ENCODE measurements at regions not wholly inside any gene's neighbourhood (a gene's known extent, or its start where the extent isn't known, plus 50 kb on each side); places are given as distances from the start of the nearest gene placed in this dataset.

GRCh38 chr4:171668403-171668802 lies 144.8 kb upstream of the GALNTL6 start:
- Histone ChIP-seq H3K4me1 (no peaks in the 10 kb centered on the region), H3K9me3 (no peaks in the 10 kb centered on the region), H3K27me3 (no peaks in the 10 kb centered on the region), H3K4me3 (no peak overlapping the region), H3K27ac (no peak overlapping the region), H3K36me3 (no peaks in the 10 kb centered on the region)
- intact Hi-C loops (cut with DNase I), result no loop called here
- DNase-seq (ENCODE audit: extremely low spot score in 2 of 2), result no peak
- TF ChIP-seq, protein P1, sequence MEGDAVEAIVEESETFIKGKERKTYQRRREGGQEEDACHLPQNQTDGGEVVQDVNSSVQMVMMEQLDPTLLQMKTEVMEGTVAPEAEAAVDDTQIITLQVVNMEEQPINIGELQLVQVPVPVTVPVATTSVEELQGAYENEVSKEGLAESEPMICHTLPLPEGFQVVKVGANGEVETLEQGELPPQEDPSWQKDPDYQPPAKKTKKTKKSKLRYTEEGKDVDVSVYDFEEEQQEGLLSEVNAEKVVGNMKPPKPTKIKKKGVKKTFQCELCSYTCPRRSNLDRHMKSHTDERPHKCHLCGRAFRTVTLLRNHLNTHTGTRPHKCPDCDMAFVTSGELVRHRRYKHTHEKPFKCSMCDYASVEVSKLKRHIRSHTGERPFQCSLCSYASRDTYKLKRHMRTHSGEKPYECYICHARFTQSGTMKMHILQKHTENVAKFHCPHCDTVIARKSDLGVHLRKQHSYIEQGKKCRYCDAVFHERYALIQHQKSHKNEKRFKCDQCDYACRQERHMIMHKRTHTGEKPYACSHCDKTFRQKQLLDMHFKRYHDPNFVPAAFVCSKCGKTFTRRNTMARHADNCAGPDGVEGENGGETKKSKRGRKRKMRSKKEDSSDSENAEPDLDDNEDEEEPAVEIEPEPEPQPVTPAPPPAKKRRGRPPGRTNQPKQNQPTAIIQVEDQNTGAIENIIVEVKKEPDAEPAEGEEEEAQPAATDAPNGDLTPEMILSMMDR (IDR thresholded peaks at IDR 0.05), result no peak
- TF ChIP-seq POLR2A (IDR thresholded peaks at IDR 0.05), result no peak
- TF ChIP-seq POLR2AphosphoS5 (IDR thresholded peaks at IDR 0.05; ENCODE audit: insufficient read depth in 1 of 2, low read depth in 1 of 2), result no peak

- Histone ChIP-seq H3K9me3 (no peaks in the 10 kb centered on the region), H3K36me3 (no peaks in the 10 kb centered on the region), H3K27me3 (no peaks in the 10 kb centered on the region), H3K27ac (no peak overlapping the region), H3K4me1 (no peaks in the 10 kb centered on the region), H3K4me3 (no peak overlapping the region)
- no peak for DNase-seq (ENCODE audit: extremely low spot score in 2 of 2)
- TF ChIP-seq, protein P1 (IDR thresholded peaks at IDR 0.05), result no peak
- no peak for TF ChIP-seq POLR2AphosphoS5 (IDR thresholded peaks at IDR 0.05; ENCODE audit: insufficient read depth in 1 of 2, low read depth in 1 of 2)
- no peak for TF ChIP-seq POLR2A (IDR thresholded peaks at IDR 0.05)
- intact Hi-C loops (cut with DNase I), result no loop called here
Observed at GRCh38 chr4:171667906-171668305, 145.3 kb upstream of the GALNTL6 start.

- H3K36me3 ChIP-seq, result no peaks in the 10 kb centered on the region
- H3K4me1 ChIP-seq, result no peaks in the 10 kb centered on the region
- intact Hi-C loops (cut with DNase I), result no loop called here
- no peak overlapping the region for H3K27ac ChIP-seq
- no peaks in the 10 kb centered on the region for H3K27me3 ChIP-seq
- TF ChIP-seq, protein P1 (IDR thresholded peaks at IDR 0.05), result no peak
- TF ChIP-seq POLR2AphosphoS5 (IDR thresholded peaks at IDR 0.05; ENCODE audit: insufficient read depth in 1 of 2, low read depth in 1 of 2) (no peak), POLR2A (IDR thresholded peaks at IDR 0.05) (no peak)
- no peak overlapping the region for H3K4me3 ChIP-seq
- DNase-seq (ENCODE audit: extremely low spot score in 2 of 2), result no peak
- no peaks in the 10 kb centered on the region for H3K9me3 ChIP-seq
Observed at GRCh38 chr4:171651071-171651470, 162.1 kb upstream of the GALNTL6 start.

DNA sequence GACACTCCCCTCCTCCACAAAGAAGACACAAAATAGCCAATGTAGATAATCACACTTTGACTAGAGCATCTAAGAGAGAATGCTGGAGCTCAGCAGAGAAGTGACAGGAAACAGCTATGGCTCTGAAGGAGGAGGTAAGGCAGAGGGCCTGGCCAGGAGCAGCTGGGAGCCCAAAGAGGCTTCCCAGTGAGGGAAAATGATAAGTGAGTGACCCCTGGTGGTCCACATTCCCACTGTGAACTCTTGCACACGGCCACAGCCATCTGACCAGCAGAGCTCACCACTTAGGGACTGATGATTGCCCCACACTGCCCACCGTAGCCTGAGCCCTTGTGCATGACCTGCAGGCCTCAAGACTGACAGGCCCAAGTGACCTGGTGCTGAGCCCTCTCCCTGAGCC lies 162.7 kb upstream of the GALNTL6 start:
- TF ChIP-seq, protein P1 (IDR thresholded peaks at IDR 0.05), result no peak
- TF ChIP-seq POLR2AphosphoS5 (IDR thresholded peaks at IDR 0.05; ENCODE audit: insufficient read depth in 1 of 2, low read depth in 1 of 2) (no peak), POLR2A (IDR thresholded peaks at IDR 0.05) (no peak)
- no peaks in the 10 kb centered on the region for H3K9me3 ChIP-seq
- no peaks in the 10 kb centered on the region for H3K27me3 ChIP-seq
- H3K4me1 ChIP-seq, result no peaks in the 10 kb centered on the region
- no peak overlapping the region for H3K27ac ChIP-seq
- no peak overlapping the region for H3K4me3 ChIP-seq
- intact Hi-C loops (cut with DNase I), result no loop called here
- no peaks in the 10 kb centered on the region for H3K36me3 ChIP-seq
- no peak for DNase-seq (ENCODE audit: extremely low spot score in 2 of 2)

- intact Hi-C loops (cut with DNase I), result no loop called here
- H3K27me3 ChIP-seq, result no peaks in the 10 kb centered on the region
- H3K4me3 ChIP-seq, result no peak overlapping the region
- TF ChIP-seq, protein P1 (IDR thresholded peaks at IDR 0.05), result no peak
- TF ChIP-seq POLR2AphosphoS5 (IDR thresholded peaks at IDR 0.05; ENCODE audit: insufficient read depth in 1 of 2, low read depth in 1 of 2) (no peak), POLR2A (IDR thresholded peaks at IDR 0.05) (no peak)
- H3K36me3 ChIP-seq, result no peaks in the 10 kb centered on the region
- H3K4me1 ChIP-seq, result no peaks in the 10 kb centered on the region
- H3K27ac ChIP-seq, result no peak overlapping the region
- H3K9me3 ChIP-seq, result no peaks in the 10 kb centered on the region
- no peak for DNase-seq (ENCODE audit: extremely low spot score in 2 of 2)
Observed at GRCh38 chr4:171648926-171649325, 164.3 kb upstream of the GALNTL6 start.
